Cardiac muscle cell (in vitro differentiated cells and primary cell): ENCODE measurements at regions not wholly inside any gene's neighbourhood (a gene's known extent, or its start where the extent isn't known, plus 50 kb on each side); places are given as distances from the start of the nearest gene placed in this dataset.

Source experiments
- DNase-seq, 2 donors: peaks; one replicate each; pipeline versions ENCODE4 v3.0.0 to v3.0.0-alpha.2; 2010 to 2017; ENCODE audit warnings: low read depth in 1 of 2, low spot score in 1 of 2
- H3K27ac ChIP-seq: fragments of 200-600 bp; sonication (generic); 2 replicates; pipeline ENCODE4 v1.5.1; 2016
- H3K27me3 ChIP-seq: fragments of 200-600 bp; sonication (generic); 2 replicates; pipeline ENCODE4 v1.6.0; 2016; ENCODE audit warnings: control low read depth
- H3K36me3 ChIP-seq: fragments of 200-600 bp; sonication (generic); 2 replicates; pipeline ENCODE4 v1.5.1; 2016; ENCODE audit warnings: control low read depth
- H3K4me1 ChIP-seq: fragments of 200-600 bp; sonication (generic); 2 replicates; pipeline ENCODE4 v1.8.1; 2017; ENCODE audit warnings: low read depth, mild to moderate bottlenecking, mixed run types
- H3K4me3 ChIP-seq: fragments of 200-600 bp; sonication (generic); 2 replicates; pipeline ENCODE4 v1.5.1; 2016; ENCODE audit warnings: mild to moderate bottlenecking
- H3K9me3 ChIP-seq: fragments of 200-600 bp; sonication (generic); 2 replicates; pipeline ENCODE4 v1.5.1; 2017; ENCODE audit warnings: low read depth, mild to moderate bottlenecking, control low read depth
- TF ChIP-seq, protein P1 (sequence below): IDR thresholded peaks from 2 replicates; pipeline ENCODE4 v1.5.1; 2012; ENCODE audit warnings: low read depth, mild to moderate bottlenecking, low read length

DNA sequence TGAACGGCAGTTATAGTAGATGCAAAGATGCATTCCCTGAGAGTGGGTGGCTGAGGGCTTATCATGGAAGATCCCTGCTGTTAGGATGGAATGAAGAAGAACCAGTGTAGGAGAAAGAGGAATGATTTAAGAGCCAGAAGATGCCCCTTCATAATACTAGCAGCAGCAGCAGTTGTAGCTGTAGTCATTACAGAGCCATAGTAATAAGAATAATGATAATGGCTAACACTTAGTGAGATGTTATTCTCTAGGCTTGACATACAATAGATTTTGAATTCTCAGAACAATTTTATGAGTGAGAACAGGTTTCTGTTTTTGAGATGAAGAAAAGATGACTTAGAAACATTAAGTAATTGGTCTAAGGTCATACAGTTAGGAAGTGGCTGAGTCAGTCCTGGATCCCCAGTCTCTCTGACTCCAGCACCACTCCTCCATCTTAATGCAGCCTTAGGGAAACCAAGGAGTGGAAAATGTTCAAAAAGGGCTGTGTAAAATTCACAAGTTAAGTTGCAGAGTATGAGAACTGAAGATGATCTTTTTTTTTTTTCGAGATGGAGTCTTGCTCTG lies 459.4 kb upstream of the SGCD start:
- Histone ChIP-seq H3K4me1 (no peaks in the 10 kb centered on the region), H3K27ac (no peak overlapping the region), H3K36me3 (no peaks in the 10 kb centered on the region), H3K9me3 (no peaks in the 10 kb centered on the region), H3K27me3 (no peaks in the 10 kb centered on the region), H3K4me3 (no peak overlapping the region)
- DNase-seq = no peak
- TF ChIP-seq, protein P1, sequence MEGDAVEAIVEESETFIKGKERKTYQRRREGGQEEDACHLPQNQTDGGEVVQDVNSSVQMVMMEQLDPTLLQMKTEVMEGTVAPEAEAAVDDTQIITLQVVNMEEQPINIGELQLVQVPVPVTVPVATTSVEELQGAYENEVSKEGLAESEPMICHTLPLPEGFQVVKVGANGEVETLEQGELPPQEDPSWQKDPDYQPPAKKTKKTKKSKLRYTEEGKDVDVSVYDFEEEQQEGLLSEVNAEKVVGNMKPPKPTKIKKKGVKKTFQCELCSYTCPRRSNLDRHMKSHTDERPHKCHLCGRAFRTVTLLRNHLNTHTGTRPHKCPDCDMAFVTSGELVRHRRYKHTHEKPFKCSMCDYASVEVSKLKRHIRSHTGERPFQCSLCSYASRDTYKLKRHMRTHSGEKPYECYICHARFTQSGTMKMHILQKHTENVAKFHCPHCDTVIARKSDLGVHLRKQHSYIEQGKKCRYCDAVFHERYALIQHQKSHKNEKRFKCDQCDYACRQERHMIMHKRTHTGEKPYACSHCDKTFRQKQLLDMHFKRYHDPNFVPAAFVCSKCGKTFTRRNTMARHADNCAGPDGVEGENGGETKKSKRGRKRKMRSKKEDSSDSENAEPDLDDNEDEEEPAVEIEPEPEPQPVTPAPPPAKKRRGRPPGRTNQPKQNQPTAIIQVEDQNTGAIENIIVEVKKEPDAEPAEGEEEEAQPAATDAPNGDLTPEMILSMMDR = no peak

DNA sequence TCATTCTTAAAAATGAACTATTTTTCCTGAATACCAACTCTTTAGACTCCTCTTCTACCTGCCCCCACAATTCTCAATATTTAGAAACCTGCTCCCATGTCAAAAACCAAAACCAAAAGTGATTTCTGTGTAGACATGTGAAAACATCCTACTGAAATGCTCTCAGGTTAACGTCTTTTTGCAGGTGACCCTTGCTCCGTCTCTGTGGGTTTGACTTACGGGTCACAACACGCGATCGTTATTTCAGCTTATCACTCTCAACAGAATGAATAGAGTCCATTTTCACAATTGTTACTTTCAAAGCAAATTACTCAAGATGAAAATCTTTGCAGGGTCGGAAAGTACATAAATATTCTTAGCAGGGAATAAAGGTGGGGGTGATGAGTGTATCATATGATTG lies 456.3 kb upstream of the SGCD start:
- H3K36me3 ChIP-seq = no peaks in the 10 kb centered on the region
- no peaks in the 10 kb centered on the region for H3K27me3 ChIP-seq

DNA sequence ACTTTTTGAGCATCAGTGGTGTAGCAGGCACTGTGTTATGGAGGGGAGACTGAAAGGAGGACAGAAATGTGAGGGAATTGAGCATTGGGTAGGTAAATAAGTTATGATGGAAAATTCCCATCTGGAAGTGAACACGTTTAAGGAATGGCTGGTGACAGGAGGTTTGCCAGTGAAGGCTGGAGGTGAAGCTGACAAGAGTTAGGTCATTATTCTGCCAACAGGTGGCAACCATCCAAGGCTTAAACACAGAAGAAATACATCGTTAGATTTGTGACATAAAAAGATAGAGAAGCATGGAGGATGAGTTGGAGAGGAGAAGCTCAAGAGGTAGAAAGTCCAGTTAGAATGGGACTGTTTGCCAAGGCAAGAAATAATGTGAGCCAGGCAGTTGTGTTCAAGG lies 455.3 kb upstream of the SGCD start:
- Histone ChIP-seq H3K36me3 (no peaks in the 10 kb centered on the region), H3K27me3 (no peaks in the 10 kb centered on the region), H3K4me3 (no peak overlapping the region)

More for the DNA sequence above, 456.3 kb upstream of the SGCD start:
- DNase-seq = no peak
- Histone ChIP-seq H3K27ac (no peak overlapping the region), H3K4me1 (no peaks in the 10 kb centered on the region), H3K9me3 (no peaks in the 10 kb centered on the region), H3K4me3 (no peak overlapping the region)
- TF ChIP-seq, protein P1 = no peak

DNA sequence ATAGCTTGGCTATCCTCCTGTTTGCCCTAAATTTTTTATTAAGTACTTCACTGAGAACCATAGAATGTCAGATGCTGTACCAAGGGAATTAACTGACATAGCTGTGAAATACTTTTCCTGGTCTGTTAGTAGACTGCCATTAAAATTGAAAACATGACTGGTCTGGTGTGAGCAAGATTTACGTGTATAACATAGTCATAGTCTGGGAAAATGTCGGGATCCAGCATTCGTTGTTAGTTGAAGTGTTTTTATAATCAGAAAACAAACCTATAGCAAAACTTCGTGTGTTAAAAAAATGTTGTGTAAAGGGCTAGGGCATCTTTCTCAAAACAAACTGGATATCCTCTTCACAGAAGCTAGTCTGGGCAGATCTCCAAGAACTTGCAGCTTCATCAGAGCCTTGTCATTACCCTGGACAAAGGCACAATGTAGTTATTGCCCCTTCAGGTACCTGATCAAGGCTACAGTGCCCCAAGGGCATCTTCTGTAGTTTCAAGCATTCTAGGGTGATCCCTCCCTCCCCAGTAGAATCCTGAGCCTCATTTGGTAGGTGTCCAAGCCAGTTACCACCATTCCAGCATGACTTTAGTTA lies 454.2 kb upstream of the SGCD start:
- no peaks in the 10 kb centered on the region for H3K36me3 ChIP-seq
- no peak for DNase-seq
- no peak overlapping the region for H3K27ac ChIP-seq
- no peaks in the 10 kb centered on the region for H3K9me3 ChIP-seq
- H3K27me3 ChIP-seq = no peaks in the 10 kb centered on the region
- TF ChIP-seq, protein P1 = no peak
- H3K4me3 ChIP-seq = no peak overlapping the region
- H3K4me1 ChIP-seq = no peaks in the 10 kb centered on the region

More for the DNA sequence above, 455.3 kb upstream of the SGCD start:
- DNase-seq = no peak
- H3K4me1 ChIP-seq = no peaks in the 10 kb centered on the region
- TF ChIP-seq, protein P1 = no peak
- H3K27ac ChIP-seq = no peak overlapping the region
- H3K9me3 ChIP-seq = no peaks in the 10 kb centered on the region

DNA sequence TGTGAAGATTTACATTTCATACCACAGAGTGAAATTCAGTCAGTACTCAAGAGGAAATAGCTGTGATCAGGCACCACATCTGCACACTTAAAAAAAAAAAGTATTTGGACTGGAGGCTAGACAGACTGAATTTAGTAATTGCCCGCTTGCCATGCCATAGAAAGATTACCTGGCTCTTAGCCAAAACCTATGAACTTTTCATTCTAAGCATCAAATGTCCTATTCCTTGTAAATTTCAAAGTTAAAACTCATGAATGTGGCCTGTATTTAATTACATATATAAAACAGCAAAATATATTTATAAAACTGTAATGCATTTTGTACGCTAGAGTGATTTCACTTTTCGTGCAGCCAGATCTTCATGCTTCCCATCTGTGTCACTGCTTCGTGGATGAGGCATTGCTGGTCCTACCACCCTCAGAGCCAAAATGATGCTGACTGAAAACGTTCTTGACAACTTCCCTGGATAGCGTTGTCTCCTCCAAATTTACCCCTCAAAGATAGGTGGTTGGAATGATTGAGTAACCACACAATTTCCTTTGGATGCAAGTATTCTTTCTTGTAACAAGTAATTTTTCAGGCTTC lies 447.9 kb upstream of the SGCD start:
- Histone ChIP-seq H3K9me3 (no peaks in the 10 kb centered on the region), H3K27ac (no peak overlapping the region), H3K27me3 (no peaks in the 10 kb centered on the region), H3K4me1 (no peaks in the 10 kb centered on the region), H3K36me3 (no peaks in the 10 kb centered on the region), H3K4me3 (no peak overlapping the region)
- TF ChIP-seq, protein P1 = no peak
- no peak for DNase-seq
